ENCODE measurements at regions not wholly inside any gene's neighbourhood (a gene's known extent, or its start where the extent isn't known, plus 50 kb on each side); places are given as distances from the start of the nearest gene placed in this dataset.

DNA sequence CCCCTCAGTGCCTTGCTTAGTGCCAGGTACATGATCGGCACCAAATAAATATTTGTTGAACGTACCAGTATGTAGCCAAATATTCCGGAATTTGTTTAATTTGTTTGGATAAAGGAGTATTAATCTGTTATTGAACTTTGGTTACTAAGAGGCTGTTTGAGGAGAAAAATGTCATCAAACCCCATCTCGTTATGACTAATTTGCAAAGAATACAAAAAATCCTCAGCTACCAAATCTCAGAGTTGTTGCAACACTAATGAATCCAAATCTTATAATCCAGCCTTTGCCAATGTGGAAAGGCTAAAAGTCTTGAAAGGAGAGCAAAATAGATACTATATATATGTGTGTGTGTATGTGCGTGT is 79.5 kb downstream of the KLF5 start:
- Mint-ChIP-seq H3K27ac (no peak overlapping the region), H3K27me3 (peaks cover 2% of the 10 kb centered on the region), H3K4me3 (no peak overlapping the region), H3K36me3 (ENCODE audit: low read depth) (no peaks in the 10 kb centered on the region), H3K4me1 (no peaks in the 10 kb centered on the region), H3K9me3 (no peaks in the 10 kb centered on the region)
- no peak for DNase-seq
- POLR2A ChIA-PET: no interaction called here
- CTCF ChIA-PET: no interaction called here

DNA sequence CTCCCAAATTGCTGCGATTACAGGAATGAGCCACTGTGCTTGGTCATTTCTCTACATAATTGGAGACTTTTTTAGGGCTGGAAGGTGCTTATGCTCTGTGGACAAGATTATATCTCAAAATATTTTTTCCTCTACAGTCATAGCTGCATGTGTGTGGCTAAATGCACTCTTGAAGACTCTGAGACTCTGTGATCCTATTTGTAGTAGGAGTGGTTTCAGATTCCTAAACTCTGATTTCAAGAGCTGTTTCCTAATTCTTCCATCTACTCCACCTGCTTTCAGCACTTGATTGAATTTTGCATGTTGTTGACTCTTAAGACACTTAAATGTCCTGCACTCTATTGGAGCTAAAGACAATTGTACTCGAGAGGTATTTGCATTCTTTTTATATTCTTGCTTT is 78.0 kb downstream of the KLF5 start:
- H3K4me3 Mint-ChIP-seq: no peak overlapping the region
- no peak for DNase-seq
- H3K36me3 Mint-ChIP-seq (ENCODE audit: low read depth): no peaks in the 10 kb centered on the region
- H3K27ac Mint-ChIP-seq: no peak overlapping the region
- no peaks in the 10 kb centered on the region for H3K4me1 Mint-ChIP-seq
- POLR2A ChIA-PET: no interaction called here
- CTCF ChIA-PET: no interaction called here
- H3K9me3 Mint-ChIP-seq: no peaks in the 10 kb centered on the region
- H3K27me3 Mint-ChIP-seq: no peaks in the 10 kb centered on the region

DNA sequence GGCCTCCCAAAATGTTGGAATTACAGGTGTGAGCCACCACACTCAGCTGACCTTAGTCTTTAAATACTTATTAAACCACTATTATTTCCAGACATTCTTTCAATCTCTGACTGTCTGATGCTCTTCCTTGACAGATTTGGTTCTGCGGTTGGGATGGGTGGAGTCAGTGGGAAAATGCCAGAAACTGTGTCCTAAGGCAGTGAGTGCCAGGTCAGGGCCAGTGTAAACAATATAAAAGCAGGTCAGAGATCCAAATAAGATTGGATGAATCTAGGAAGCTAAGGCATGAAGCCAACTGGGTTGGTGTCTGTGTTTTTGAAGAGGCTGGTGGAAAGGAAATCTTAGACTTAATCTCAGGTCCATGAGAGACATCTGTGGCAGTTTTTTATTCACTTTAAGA is 74.7 kb downstream of the KLF5 start:
- POLR2A ChIA-PET: no interaction called here
- H3K4me1 Mint-ChIP-seq: no peaks in the 10 kb centered on the region
- no peak for DNase-seq
- H3K27ac Mint-ChIP-seq: no peak overlapping the region
- H3K4me3 Mint-ChIP-seq: no peak overlapping the region
- H3K36me3 Mint-ChIP-seq (ENCODE audit: low read depth): no peaks in the 10 kb centered on the region
- CTCF ChIA-PET: no interaction called here
- no peaks in the 10 kb centered on the region for H3K9me3 Mint-ChIP-seq
- H3K27me3 Mint-ChIP-seq: no peaks in the 10 kb centered on the region

DNA sequence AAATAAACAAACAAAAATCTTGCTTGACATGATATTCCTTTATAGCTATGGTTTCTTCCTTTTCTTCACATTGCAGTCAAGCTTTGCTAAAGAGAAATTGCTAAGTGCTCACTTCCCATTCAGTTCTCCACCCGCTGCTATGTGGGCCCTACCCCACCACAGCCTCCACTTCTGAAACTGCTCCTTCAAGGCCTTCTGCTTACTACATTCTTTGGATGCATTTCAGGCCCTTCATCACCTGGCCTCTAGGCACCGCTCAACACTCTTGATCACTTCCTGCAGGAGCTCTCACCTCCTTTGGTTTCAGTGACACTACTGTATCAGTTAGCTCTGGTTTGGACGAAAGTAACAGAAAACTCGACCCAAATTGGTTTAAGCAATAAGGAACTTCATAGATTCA is 72.4 kb downstream of the KLF5 start:
- CTCF ChIA-PET: interaction anchor here (0.5 kb wide), 1 partner anchor 18 kb away, joined by 5 read pairs; no protein-coding TSS in a partner anchor
- no peaks in the 10 kb centered on the region for H3K36me3 Mint-ChIP-seq (ENCODE audit: low read depth)
- no peaks in the 10 kb centered on the region for H3K27me3 Mint-ChIP-seq
- H3K4me3 Mint-ChIP-seq: no peak overlapping the region
- no peaks in the 10 kb centered on the region for H3K4me1 Mint-ChIP-seq
- no peak for DNase-seq
- POLR2A ChIA-PET: interaction anchor here (0.6 kb wide), 1 partner anchor 279 kb away, joined by 3 read pairs; no protein-coding TSS in a partner anchor
- H3K27ac Mint-ChIP-seq: no peak overlapping the region
- no peaks in the 10 kb centered on the region for H3K9me3 Mint-ChIP-seq

DNA sequence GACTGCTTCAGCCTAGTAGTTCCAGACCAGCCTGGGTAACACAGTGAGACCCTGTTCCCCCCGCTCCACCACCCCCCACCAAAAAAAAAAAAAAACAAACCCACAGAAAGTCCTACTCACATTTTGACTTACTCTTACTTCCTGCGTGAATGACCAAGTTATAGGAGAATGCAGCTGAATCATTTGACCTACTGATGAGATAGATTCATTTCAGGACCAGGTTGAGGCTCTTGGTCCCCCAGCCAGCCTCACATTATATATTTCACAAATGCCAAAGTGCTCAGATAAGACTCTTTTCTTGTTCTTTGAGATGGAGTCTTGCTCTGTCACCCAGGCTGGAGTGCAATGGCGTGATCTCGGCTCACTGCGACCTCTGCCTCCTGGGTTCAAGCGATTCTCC is 70.2 kb downstream of the KLF5 start:
- DNase-seq: no peak

More for the DNA sequence above, 70.2 kb downstream of the KLF5 start:
- Mint-ChIP-seq H3K4me1 (no peaks in the 10 kb centered on the region), H3K27me3 (no peaks in the 10 kb centered on the region), H3K36me3 (ENCODE audit: low read depth) (no peaks in the 10 kb centered on the region), H3K9me3 (no peaks in the 10 kb centered on the region), H3K27ac (no peak overlapping the region), H3K4me3 (no peak overlapping the region)
- ChIA-PET POLR2A (no interaction called here), CTCF (no interaction called here)
